B cell (primary cell): ENCODE measurements at regions not wholly inside any gene's neighbourhood (a gene's known extent, or its start where the extent isn't known, plus 50 kb on each side); places are given as distances from the start of the nearest gene placed in this dataset.
"Not testable (repeated sequence)": the region's sequence is repeated elsewhere in the genome, so short reads cannot be mapped to it uniquely, and the experiment has no call there.

Experiments used
- EZH2 ChIP-seq: IDR thresholded peaks from 2 replicates; pipeline ENCODE4 v1.6.1; 2012; ENCODE audit warnings: borderline replicate concordance, low read depth, mild to moderate bottlenecking, moderate library complexity, low read length; ENCODE audit not compliant: insufficient read depth, poor library complexity, severe bottlenecking
- TF ChIP-seq, protein P1 (sequence below): fragments of 200-600 bp; IDR thresholded peaks from one replicate; pipeline ENCODE4 v1.8.0; 2022; ENCODE audit warnings: antibody characterized with exemption, mild to moderate bottlenecking

DNA sequence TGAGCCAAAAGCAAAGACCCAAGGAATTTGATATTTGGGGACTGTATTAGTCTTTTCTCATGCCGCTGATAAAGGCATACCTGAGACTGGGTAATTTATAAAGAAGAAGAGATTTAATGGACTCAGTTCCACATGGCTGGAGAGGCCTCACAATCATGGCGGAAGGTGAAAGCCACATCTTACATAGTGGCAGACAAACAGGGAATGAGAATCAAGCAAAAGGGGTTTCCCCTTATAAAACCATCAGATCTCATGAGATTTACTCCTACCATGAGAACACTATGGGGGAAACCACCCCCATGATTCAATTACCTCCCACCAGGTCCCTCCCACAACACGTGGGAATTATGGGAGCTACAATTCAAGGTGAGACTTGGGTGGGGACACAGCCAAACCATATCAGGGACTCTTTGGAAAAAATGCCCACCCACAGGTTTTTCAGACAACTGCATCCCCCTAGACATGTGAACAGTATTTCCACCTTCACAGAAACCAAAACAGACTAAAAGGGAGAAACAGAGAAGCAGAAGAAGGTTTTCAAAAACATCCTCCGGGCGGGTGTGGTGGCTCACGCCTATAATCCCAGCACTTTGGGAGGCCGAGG, 482.1 kb upstream of the PROK2 start:
- TF ChIP-seq, protein P1, sequence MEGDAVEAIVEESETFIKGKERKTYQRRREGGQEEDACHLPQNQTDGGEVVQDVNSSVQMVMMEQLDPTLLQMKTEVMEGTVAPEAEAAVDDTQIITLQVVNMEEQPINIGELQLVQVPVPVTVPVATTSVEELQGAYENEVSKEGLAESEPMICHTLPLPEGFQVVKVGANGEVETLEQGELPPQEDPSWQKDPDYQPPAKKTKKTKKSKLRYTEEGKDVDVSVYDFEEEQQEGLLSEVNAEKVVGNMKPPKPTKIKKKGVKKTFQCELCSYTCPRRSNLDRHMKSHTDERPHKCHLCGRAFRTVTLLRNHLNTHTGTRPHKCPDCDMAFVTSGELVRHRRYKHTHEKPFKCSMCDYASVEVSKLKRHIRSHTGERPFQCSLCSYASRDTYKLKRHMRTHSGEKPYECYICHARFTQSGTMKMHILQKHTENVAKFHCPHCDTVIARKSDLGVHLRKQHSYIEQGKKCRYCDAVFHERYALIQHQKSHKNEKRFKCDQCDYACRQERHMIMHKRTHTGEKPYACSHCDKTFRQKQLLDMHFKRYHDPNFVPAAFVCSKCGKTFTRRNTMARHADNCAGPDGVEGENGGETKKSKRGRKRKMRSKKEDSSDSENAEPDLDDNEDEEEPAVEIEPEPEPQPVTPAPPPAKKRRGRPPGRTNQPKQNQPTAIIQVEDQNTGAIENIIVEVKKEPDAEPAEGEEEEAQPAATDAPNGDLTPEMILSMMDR = not testable (repeated sequence)
- TF ChIP-seq EZH2 = not testable (repeated sequence)
